Keratinocyte (primary cell): ENCODE measurements at regions not wholly inside any gene's neighbourhood (a gene's known extent, or its start where the extent isn't known, plus 50 kb on each side); places are given as distances from the start of the nearest gene placed in this dataset.
"Not testable (repeated sequence)": the region's sequence is repeated elsewhere in the genome, so short reads cannot be mapped to it uniquely, and the experiment has no call there.

Experiments
- DNase-seq: peaks from one replicate; pipeline ENCODE4 v3.0.0-alpha.2; 2011; ENCODE audit warnings: low read depth, missing footprints, low spot score
- FAIRE-seq: peaks from 2 replicates; lab custom pipeline; 2011; peaks lifted over from hg19 to GRCh38; lab: Jason Lieb, UNC
- H2AFZ ChIP-seq: 2 replicates; pipeline ENCODE4 v1.6.0; 2012; ENCODE audit warnings: low read length, control low read depth, inconsistent platforms; ENCODE audit not compliant: control insufficient read depth
- H3K27ac ChIP-seq: 2 replicates; pipeline ENCODE4 v1.5.1; 2011; ENCODE audit warnings: low read length; ENCODE audit not compliant: control insufficient read depth, insufficient read depth
- H3K27me3 ChIP-seq: 3 replicates; pipeline ENCODE4 v1.6.0; 2011; ENCODE audit warnings: low read length; ENCODE audit not compliant: control insufficient read depth, insufficient read depth; ENCODE audit errors: extremely low read depth
- H3K36me3 ChIP-seq, 2 experiments: 2 replicates in 1 of 2; 3 replicates in 1 of 2; pipeline ENCODE4 v1.5.1; 2011; ENCODE audit warnings: low read length in 2 of 2, mild to moderate bottlenecking in 1 of 2; ENCODE audit not compliant: control insufficient read depth in 2 of 2, insufficient read depth in 2 of 2; ENCODE audit errors: extremely low read depth in 1 of 2
- H3K4me1 ChIP-seq: 3 replicates; pipeline ENCODE4 v1.5.1; 2011; ENCODE audit warnings: low read length; ENCODE audit not compliant: control insufficient read depth, insufficient read depth; ENCODE audit errors: extremely low read depth
- H3K4me2 ChIP-seq: 3 replicates; pipeline ENCODE4 v1.6.0; 2011; ENCODE audit warnings: low read depth, low read length; ENCODE audit not compliant: control insufficient read depth, insufficient read depth; ENCODE audit errors: extremely low read depth
- H3K4me3 ChIP-seq, 3 experiments: fragments of 200-600 bp in 1 of 3; sonication (generic) in 1 of 3; 2 replicates in 2 of 3; 3 replicates in 1 of 3; pipeline ENCODE4 v1.5.1; 2011 to 2016; ENCODE audit warnings: low read length in 3 of 3, mild to moderate bottlenecking in 3 of 3, control low read depth in 2 of 3, inconsistent platforms in 1 of 3, low read depth in 1 of 3, mixed read lengths in 1 of 3, mixed run types in 1 of 3, moderate library complexity in 1 of 3; ENCODE audit not compliant: control insufficient read depth in 2 of 3, insufficient read depth in 2 of 3; ENCODE audit errors: extremely low read depth in 1 of 3
- H3K79me2 ChIP-seq: 2 replicates; pipeline ENCODE4 v1.6.0; 2012; ENCODE audit warnings: low read length; ENCODE audit not compliant: control insufficient read depth, insufficient read depth
- H3K9ac ChIP-seq: 3 replicates; pipeline ENCODE4 v1.6.0; 2011; ENCODE audit warnings: low read length; ENCODE audit not compliant: control insufficient read depth, insufficient read depth; ENCODE audit errors: extremely low read depth
- H3K9me1 ChIP-seq: 3 replicates; pipeline ENCODE4 v1.6.0; 2011; ENCODE audit warnings: low read length; ENCODE audit not compliant: control insufficient read depth, insufficient read depth; ENCODE audit errors: extremely low read depth
- H3K9me3 ChIP-seq: 2 replicates; pipeline ENCODE4 v1.5.1; 2012; ENCODE audit warnings: low read depth, low read length; ENCODE audit not compliant: control insufficient read depth
- H4K20me1 ChIP-seq: 3 replicates; pipeline ENCODE4 v1.6.0; 2011; ENCODE audit warnings: low read length; ENCODE audit not compliant: control insufficient read depth, insufficient read depth; ENCODE audit errors: extremely low read depth
- EZH2 ChIP-seq: IDR thresholded peaks from one replicate; pipeline ENCODE4 v1.6.1; 2012; ENCODE audit warnings: inconsistent platforms, mild to moderate bottlenecking, low read length, moderate library complexity
- dilution Hi-C: fragments of 300-500 bp; cut with MboI; formaldehyde crosslinking; loops from one replicate; pipeline ENCODE4 v1.7.0; 2020; ENCODE audit warnings: low sequenced_read_pairs; ENCODE audit not compliant: extremely low pct_ligation_motif_present
- TF ChIP-seq, protein P1 (sequence below), 3 experiments: IDR thresholded peaks in 1 of 3; conservative IDR thresholded peaks in 1 of 3; optimal IDR thresholded peaks in 1 of 3; 2 replicates in 2 of 3; 3 replicates in 1 of 3; pipeline versions ENCODE3 to v1.5.1; 2011; ENCODE audit warnings: low read length in 3 of 3, mild to moderate bottlenecking in 3 of 3, moderate library complexity in 2 of 3, control low read depth in 1 of 3, inconsistent platforms in 1 of 3; ENCODE audit not compliant: insufficient read depth in 2 of 3; ENCODE audit errors: extremely low read depth in 1 of 3

DNA sequence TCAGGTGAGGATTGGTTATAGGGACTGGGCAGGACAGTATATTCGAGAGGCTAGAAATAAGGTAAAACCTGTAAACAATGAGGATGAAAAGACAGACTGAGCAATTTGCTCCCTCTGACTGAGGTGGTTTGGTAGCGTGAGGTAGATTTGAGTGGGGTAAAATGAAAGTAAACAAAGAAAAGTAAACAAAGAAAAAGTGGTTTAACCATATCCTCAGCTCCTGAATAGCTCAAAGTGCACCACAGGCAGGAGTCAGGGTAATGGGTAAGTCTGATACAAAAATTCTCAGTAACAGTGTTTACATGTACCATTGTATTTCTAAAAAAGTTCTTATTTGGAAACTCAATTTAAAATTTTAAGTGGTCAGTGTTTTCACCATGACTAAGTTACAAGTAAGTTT, 203.1 kb upstream of the ARRDC3 start:
- Histone ChIP-seq H3K36me3 (no peaks in the 10 kb centered on the region), H3K9me1 (no peaks in the 10 kb centered on the region), H3K27ac (no peak overlapping the region), H2AFZ (no peak overlapping the region), H3K9ac (no peak overlapping the region), H3K9me3 (no peaks in the 10 kb centered on the region), H3K27me3 (no peaks in the 10 kb centered on the region), H3K79me2 (no peaks in the 10 kb centered on the region), H4K20me1 (no peaks in the 10 kb centered on the region), H3K4me2 (no peak overlapping the region), H3K4me1 (no peaks in the 10 kb centered on the region), H3K4me3 (no peak overlapping the region)
- dilution Hi-C loops, result no loop called here
- TF ChIP-seq, protein P1, sequence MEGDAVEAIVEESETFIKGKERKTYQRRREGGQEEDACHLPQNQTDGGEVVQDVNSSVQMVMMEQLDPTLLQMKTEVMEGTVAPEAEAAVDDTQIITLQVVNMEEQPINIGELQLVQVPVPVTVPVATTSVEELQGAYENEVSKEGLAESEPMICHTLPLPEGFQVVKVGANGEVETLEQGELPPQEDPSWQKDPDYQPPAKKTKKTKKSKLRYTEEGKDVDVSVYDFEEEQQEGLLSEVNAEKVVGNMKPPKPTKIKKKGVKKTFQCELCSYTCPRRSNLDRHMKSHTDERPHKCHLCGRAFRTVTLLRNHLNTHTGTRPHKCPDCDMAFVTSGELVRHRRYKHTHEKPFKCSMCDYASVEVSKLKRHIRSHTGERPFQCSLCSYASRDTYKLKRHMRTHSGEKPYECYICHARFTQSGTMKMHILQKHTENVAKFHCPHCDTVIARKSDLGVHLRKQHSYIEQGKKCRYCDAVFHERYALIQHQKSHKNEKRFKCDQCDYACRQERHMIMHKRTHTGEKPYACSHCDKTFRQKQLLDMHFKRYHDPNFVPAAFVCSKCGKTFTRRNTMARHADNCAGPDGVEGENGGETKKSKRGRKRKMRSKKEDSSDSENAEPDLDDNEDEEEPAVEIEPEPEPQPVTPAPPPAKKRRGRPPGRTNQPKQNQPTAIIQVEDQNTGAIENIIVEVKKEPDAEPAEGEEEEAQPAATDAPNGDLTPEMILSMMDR (optimal IDR thresholded peaks at IDR 0.05 in 1 of 3, IDR thresholded peaks at IDR 0.05 in 1 of 3, conservative IDR thresholded peaks at IDR 0.05 in 1 of 3; ENCODE audit: extremely low read depth in 1 of 3, insufficient read depth in 2 of 3, low read length in 3 of 3), result no peak
- no peak for TF ChIP-seq EZH2
- FAIRE-seq, result no peak
- DNase-seq, result no peak

DNA sequence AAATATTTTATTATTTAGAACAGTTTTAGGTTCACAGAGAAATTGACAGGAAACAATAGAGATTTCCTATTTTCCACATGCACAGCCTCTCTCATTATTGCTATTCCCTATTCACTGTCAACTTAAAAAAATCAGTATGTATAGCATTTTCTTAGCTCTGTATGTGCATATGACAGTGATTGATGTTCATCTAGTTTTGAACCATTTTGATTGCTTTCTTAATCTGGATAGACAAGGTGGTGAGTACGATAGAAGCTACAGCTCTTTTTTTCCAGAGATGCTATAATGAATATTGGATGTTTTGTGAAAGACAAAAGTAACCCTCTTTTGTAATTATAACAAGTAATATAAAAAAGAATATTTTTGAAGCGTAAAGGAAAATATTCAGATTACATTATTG, 201.2 kb upstream of the ARRDC3 start:
- dilution Hi-C loops, result no loop called here
- Histone ChIP-seq H3K79me2 (no peaks in the 10 kb centered on the region), H3K27me3 (no peaks in the 10 kb centered on the region), H4K20me1 (no peaks in the 10 kb centered on the region), H2AFZ (no peak overlapping the region), H3K9me1 (no peaks in the 10 kb centered on the region), H3K9me3 (no peaks in the 10 kb centered on the region), H3K36me3 (no peaks in the 10 kb centered on the region), H3K9ac (no peak overlapping the region), H3K4me3 (no peak overlapping the region), H3K4me2 (no peak overlapping the region), H3K4me1 (no peaks in the 10 kb centered on the region), H3K27ac (no peak overlapping the region)
- no peak for TF ChIP-seq EZH2
- TF ChIP-seq, protein P1 (optimal IDR thresholded peaks at IDR 0.05 in 1 of 3, IDR thresholded peaks at IDR 0.05 in 1 of 3, conservative IDR thresholded peaks at IDR 0.05 in 1 of 3; ENCODE audit: extremely low read depth in 1 of 3, insufficient read depth in 2 of 3, low read length in 3 of 3), result no peak
- no peak for FAIRE-seq
- no peak for DNase-seq

DNA sequence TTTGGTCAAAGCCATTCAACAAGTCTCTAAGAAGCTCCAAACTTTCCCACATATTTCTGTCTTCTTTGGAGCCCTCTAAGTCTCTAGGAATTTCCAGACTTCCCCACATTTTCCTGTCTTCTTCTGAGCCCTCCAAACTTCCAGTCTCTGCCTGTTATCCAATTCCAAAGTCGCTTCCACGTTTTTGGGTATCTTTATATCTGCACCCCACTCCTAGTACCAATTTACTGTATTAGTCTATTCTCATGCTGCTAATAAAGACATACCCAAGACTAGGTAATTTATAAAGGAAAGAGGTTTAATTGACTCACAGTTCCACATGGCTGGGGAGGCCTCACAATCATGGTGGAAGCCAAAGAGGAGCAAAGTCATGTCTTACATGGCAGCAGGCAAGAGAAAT, 182.9 kb upstream of the ARRDC3 start:
- FAIRE-seq, H3K4me2 ChIP-seq, H3K79me2 ChIP-seq, H3K4me3 ChIP-seq, H3K27ac ChIP-seq, H2AFZ ChIP-seq, H3K27me3 ChIP-seq, H3K4me1 ChIP-seq, H3K9me1 ChIP-seq, DNase-seq, H3K9ac ChIP-seq, H4K20me1 ChIP-seq, H3K36me3 ChIP-seq, dilution Hi-C loops, H3K9me3 ChIP-seq: not testable (repeated sequence)
